Middle frontal gyrus (tissue), 1 donor: ENCODE measurements at regions not wholly inside any gene's neighbourhood (a gene's known extent, or its start where the extent isn't known, plus 50 kb on each side); places are given as distances from the start of the nearest gene placed in this dataset.
"Not testable (repeated sequence)": the region's sequence is repeated elsewhere in the genome, so short reads cannot be mapped to it uniquely, and the experiment has no call there.

ENCODE experiments used
- DNase-seq: peaks from one replicate; pipeline ENCODE4 v3.0.0-alpha.2; 2015; ENCODE audit warnings: low spot score; ENCODE audit errors: extremely low spot score

DNA sequence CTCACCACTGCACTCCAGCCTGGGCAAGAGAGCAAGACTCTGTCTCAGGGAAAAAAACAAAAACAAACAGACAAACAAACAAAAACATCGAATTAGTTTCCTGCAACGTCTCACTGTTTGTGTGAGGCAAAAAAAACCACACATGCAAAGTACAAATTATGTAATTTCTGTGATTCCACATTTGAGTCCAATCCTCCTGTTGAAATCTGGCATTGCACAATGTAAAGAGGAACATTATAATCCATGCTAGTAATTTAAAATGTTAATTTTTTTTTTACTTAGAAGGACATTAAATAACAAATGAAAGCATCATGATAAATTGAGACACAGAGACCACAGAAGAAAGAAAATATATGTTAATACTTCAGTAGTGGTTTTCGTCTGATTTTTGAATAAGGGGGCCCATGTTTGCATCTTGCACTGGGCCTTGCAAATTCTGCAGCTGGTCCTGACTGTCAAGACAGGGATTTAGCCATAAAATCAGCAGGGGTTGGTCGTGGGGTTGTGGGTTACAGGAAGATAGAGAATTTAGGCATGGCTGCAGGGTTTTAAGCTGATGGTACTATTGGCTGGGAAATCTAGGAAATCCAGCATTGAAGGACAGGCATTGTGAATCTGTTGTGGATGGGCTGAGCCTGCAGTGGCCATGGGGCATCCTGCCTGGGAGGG, 102.6 kb upstream of the ALDH3B2 start:
- DNase-seq: no peak

DNA sequence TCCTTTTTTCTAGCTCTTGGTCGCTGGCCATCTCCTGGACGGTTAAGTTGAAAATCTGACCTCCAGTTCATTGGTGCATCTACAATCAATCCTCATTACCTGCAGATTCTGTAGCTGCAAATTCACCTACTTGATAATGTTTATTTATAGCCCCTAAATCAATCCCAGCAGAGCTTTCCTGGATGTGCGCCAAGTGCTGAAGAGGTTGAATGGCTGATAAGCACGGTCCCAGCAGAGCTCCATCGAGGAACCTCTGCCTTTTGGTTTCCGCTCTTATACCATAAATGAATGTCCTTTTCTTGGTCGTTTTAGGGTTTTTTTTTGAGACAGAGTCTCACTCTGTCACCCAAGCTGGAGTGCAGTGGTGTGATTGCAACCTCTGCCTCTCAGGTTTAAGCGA, 99.8 kb upstream of the ALDH3B2 start:
- DNase-seq: not testable (repeated sequence)

DNA sequence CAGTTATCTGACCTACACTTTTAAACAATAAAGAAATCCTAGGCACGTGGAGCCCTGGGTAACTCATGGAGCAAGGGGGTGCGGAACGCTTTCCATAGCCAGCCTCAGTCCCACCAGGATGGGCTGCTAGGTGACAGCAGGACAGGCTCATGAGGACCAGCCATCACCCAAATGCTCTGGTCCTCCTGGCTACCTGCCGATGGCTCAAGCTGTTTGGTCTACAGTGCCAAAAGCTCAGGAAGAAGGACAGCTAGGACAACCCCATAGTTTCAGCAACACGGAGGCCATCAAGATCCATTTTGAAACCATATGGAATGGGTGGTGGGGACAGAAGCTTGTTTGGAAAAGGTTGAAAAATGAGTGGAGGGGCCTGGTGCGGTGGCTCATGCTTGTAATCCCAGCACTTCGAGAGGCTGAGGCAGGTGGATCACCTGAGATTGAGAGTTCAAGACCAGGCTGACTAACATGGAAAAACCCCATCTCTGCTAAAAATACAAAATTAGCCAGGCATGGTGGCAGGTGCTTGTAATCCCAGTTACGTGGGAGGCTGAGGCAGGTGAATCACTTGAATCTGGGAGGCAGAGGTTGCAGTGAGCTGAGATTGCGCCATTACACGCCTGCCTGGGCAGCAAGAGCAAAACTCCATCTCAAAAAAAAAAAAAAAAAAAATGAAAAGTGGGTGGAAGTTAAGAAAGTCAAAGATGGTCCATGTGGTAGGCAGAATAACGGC, 93.7 kb upstream of the ALDH3B2 start:
- DNase-seq: not testable (repeated sequence)

DNA sequence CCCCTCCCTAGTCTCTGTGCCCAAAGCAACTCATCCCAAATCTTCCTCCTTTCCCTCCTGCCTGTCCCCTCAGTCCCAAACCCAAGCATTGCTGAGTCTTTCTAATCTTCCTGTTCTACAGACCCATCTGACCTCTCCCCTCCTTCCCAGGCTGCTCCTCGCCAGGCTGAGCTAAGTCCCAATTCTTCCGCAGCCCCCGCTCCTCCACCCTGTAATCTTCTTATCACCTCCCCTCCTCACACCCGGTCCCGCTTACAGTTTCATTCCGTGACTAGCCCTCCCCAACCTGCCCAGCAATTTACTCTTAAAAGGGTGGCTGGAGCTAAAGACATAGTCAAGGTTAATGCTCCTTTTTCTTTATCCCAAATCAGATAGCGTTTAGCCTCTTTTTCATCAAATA, 86.8 kb upstream of the ALDH3B2 start:
- DNase-seq: not testable (repeated sequence)

DNA sequence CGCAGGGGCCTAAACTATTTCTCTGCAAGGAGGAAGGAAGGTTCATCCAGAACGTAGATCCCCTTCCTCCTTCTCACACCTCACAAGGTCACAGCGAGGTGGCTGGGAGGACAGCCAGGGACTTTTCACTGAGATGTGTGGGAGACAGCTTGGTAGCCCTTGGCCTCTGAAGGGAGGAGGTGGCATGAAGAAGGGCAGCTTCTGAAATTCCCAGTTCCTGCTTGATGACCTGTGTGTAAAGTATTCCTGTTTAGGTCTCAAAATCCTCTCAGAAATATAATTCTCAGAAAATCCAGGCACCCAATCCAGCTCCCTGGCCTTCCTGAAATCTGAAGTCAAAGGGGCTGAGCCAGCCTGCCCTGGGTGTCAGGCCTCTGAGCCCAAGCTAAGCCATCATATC, 84.9 kb upstream of the ALDH3B2 start:
- not testable (repeated sequence) for DNase-seq

DNA sequence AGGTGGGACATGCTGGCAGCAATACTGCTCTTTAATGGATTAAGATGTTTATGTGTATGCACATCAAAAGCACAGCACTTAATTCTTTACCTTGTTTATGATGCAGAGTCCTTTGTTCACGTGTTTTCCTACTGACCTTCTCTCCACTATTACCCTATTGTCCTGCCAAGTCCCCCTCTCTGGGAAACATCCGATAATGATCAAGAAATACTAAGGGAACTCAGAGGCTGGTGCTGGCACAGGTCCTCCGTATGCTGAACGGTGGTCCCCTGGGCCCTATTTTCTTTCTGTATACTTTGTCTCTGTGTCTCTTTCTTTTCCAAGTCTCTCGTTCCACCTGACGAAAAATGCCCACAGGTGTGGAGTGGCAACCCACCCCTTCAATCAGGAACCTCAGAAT, 84.0 kb upstream of the ALDH3B2 start:
- DNase-seq: not testable (repeated sequence)

DNA sequence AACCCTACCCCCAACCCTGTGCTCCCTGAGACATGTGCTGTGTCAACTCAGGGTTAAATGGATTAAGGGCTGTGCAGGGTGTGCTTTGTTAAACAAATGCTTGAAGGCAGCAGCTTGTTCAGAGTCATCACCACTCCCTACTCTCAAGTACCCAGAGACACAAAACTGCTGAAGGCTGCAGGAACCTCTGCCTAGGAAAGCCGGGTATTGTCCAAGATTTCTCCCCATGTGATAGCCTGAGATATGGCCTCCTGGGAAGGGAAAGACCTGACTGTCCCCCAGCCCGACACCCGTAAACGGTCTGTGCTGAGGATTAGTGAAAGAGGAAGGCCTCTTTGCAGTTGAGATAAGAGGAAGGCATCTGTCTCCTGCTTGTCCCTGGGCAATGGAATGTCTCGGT, 83.6 kb upstream of the ALDH3B2 start:
- not testable (repeated sequence) for DNase-seq

DNA sequence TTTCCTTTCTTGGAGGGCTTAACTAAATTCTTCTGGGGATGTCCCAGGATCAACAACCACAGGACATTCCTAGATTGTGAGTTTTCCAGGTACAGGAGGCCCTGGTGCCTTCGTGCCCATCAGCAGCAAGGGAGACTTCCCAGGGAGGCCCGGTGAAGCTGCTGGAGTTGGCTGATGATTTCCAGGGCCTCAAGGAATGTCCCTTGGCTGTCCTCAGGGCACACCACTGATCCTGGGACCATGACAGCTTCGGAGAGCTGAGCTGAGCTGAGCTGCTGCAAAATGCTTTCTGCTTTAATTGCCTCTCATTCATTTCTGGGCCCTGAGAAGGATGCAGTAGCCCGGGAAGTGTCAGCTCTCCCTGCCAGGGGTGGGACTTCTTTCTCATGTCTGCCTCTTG, 79.4 kb upstream of the ALDH3B2 start:
- not testable (repeated sequence) for DNase-seq

DNA sequence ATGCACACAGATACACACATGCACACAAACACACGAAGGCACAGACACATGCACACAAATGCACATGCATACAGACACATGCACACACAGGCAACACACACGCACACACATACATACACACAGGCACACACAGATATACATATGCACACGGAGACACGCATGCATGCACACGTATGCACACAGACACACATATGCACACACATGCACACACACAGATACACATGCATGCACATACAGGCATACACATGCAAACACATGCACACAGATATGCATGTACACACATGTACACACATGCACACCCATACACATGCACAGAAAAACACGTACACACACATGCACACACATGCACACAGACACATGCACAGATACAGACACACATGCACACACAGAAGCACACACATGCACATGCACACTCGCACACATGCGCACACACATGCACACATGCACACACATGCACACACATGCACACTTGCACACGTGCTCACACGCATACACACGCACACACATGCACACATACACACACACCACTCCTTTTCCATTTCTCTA, 70.8 kb upstream of the ALDH3B2 start:
- no peak for DNase-seq

DNA sequence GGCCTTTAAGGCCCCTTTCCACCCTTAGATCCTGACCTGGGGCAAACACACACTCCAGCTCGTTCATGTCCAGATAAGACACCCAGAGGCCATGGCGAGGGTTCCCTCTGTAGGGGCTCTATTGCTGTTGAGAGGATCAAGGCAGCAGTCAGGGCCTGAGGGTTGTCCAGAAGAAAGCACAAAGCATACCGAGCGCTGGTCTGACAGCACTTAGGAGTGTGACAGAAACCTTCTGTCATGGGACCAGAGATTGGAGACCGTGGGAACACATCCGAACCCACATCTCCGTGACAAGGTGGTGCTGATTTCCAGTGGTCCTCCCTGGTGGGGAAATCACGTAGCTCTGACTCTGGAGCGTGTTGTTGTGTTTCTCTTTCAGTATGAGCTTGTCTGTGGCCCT, 69.8 kb upstream of the ALDH3B2 start:
- not testable (repeated sequence) for DNase-seq

DNA sequence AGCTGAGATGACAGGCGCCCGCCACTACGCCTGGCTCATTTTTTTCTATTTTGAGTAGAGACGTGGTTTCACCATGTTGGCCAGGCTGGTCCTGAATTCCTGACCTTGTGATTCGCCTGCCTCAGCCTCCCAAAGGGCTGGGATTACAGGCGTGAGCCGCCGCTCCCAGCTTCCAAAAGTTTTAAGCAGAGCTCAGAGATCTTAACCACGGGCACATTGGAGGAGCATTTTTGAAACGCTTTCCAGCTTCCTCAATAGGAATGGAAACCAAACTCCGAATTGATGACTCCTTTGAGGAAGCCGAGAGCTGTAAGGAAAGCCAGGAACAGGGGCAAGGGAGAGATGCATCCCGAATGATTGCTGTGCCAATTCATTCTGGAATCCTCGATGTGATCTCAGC, 63.8 kb upstream of the ALDH3B2 start:
- DNase-seq: not testable (repeated sequence)

DNA sequence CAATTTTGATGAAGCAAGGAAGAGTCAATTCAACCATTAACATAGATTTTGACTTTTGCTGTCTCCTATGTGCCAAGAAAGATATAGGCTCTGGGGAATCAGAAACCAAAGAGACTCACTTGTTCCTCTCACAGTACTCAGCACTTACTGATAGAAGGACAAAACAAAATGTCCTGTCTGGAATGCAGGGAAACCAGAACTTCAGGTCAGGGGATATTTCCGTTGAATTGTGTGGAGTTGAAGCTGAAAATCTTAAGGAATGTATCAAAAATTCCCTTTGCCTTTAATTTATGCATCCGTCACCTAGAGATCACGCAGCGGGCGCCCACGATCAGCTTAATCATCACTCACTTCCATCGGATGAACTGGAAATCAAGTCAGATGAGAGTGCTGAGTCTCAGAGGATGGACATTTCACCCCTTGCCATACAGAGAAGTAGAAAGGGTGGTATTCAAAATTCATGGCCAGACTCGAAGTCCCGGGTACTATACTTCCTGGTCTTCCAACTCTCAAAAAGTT, 63.2 kb upstream of the ALDH3B2 start:
- DNase-seq: not testable (repeated sequence)

DNA sequence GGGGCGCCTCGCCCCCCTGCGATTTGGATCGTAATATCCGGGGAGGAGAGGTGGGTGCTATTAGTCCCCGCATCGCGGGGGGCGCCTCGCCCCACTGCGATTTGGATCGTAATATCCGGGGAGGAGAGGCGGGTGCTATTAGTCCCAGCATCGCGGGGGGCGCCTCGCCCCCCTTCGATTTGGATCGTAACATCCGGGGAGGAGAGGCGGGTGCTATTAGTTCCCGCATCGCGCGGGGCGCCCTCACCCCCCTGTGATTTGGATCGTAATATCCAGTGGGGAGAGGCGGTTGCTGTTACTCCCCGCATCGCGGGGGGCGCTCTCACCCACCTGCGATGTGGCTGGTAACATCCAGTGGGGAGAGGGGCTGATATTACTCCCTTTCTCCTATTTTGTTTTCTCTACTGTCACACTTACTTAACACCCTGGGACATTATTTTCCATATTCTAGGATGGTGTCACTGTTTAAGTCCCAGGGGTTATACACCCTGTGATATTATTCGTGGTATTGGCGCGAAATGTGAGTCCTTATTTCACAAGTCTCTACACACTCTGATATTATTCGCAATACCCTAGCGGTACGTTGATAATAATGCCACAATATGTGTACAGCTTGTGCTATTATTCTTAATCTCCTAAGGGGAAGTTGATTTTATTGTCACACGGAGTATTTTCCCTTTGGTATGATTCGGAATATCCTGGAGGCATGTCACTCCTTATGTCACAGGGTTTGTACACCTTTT, 57.8 kb upstream of the ALDH3B2 start:
- no peak for DNase-seq

DNA sequence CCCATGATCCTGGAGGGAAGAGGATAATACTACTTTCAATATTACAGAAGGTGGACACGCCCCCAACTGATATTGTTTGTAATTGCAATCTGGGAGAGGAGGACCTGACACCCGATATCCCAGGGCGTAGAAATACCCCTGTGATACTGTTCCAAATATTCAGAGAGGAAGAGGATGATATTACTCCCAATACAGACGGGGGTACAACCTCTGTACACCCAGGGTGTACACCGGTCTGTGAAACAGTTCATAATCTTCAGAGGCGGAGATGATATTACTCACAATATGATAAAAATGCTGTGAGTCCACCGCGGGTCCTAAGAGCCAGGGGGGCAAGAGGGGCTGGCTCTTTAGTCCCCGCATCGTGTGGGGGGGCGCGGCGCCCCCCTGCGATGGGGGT, 57.2 kb upstream of the ALDH3B2 start:
- DNase-seq: no peak

DNA sequence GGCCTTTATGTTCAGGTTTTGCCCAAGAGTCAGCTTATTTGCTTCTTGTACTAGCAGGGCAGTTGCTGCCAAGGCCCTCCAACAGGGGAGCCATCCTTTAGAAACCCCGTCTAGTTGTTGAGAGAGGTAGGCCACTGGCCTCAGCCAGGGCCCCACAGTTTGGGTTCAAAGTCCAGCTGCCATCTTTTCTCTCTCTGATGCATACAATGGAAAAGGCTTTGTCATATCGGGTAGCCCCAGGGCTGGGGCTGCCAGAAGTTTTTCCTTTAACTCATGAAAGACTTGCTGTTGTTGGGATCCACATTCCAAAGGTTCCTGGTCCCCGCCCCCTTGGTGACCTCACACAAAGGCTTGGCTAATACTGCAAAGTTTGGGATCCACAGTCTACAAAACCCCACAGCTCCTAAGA, 53.7 kb upstream of the ALDH3B2 start:
- not testable (repeated sequence) for DNase-seq

DNA sequence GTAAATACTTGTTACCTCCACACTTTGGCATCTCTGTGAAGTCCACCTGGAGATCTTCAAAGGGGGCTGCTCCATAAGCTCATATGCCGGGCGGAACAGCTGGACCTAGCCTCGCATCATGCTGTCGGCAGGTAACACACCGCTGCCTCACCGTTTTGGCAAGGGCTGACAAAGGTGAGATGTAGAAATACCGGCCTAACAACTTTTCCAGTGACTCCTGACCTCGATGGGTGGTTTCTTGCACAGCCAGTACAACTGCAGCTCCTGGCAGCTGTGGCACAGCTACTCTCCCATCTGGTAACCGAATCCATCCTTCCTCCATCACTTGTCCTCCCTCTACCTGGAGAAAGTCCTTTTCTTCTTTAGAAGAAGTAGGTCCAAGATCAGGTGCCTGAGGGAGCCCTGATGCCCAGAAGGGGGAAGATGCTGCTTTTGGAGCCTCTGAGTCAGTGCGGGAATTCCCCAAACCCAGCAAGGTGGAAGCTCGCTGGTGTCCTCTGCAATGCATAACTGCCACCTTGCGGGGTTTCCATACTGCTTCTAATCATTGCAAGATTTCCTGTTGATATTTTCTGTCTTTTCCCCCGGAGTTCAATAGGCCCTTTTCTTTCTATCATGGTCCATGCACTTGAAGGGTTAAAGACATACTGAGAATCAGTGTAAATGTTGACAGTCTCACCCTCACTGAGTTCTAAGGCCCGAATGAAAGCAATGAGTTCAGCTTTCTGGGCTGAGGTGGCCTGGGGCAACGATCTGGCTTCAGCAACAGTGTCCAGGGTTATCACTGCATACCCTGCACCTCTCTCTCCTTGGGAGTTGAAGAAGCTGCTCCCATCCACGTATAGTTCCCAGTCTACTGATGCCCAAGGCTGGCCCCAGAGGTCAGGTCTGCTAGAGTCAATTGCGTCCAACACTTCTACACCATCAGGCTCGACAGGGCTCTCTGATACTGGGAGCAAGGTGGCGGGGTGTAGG, 52.9 kb upstream of the ALDH3B2 start:
- not testable (repeated sequence) for DNase-seq
